OCI-LY1 (cell line): ENCODE measurements at regions not wholly inside any gene's neighbourhood (a gene's known extent, or its start where the extent isn't known, plus 50 kb on each side); places are given as distances from the start of the nearest gene placed in this dataset.

ENCODE experiments used
- EZH2 ChIP-seq: fragments of 200-600 bp; sonication (generic), shearing (Covaris generic); IDR thresholded peaks from 2 replicates; pipeline ENCODE4 v1.8.0; 2017; ENCODE audit warnings: borderline replicate concordance, mixed run types, mild to moderate bottlenecking, antibody characterized with exemption, low read length, moderate library complexity, mixed read lengths
- TF ChIP-seq, protein P1 (sequence below): fragments of 200-600 bp; sonication (generic), shearing (Covaris generic); IDR thresholded peaks from 2 replicates; pipeline ENCODE4 v1.5.1; 2017; ENCODE audit warnings: mild to moderate bottlenecking, antibody characterized with exemption, low read length, moderate library complexity, mixed read lengths

GRCh38 chr11:42620796-42621195 is 691.0 kb upstream of the API5 start:
- TF ChIP-seq, protein P1, sequence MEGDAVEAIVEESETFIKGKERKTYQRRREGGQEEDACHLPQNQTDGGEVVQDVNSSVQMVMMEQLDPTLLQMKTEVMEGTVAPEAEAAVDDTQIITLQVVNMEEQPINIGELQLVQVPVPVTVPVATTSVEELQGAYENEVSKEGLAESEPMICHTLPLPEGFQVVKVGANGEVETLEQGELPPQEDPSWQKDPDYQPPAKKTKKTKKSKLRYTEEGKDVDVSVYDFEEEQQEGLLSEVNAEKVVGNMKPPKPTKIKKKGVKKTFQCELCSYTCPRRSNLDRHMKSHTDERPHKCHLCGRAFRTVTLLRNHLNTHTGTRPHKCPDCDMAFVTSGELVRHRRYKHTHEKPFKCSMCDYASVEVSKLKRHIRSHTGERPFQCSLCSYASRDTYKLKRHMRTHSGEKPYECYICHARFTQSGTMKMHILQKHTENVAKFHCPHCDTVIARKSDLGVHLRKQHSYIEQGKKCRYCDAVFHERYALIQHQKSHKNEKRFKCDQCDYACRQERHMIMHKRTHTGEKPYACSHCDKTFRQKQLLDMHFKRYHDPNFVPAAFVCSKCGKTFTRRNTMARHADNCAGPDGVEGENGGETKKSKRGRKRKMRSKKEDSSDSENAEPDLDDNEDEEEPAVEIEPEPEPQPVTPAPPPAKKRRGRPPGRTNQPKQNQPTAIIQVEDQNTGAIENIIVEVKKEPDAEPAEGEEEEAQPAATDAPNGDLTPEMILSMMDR, result no peak
- no peak for TF ChIP-seq EZH2
